ENCODE measurements at regions not wholly inside any gene's neighbourhood (a gene's known extent, or its start where the extent isn't known, plus 50 kb on each side); places are given as distances from the start of the nearest gene placed in this dataset.
"Not testable (repeated sequence)": the region's sequence is repeated elsewhere in the genome, so short reads cannot be mapped to it uniquely, and the experiment has no call there.

DNA sequence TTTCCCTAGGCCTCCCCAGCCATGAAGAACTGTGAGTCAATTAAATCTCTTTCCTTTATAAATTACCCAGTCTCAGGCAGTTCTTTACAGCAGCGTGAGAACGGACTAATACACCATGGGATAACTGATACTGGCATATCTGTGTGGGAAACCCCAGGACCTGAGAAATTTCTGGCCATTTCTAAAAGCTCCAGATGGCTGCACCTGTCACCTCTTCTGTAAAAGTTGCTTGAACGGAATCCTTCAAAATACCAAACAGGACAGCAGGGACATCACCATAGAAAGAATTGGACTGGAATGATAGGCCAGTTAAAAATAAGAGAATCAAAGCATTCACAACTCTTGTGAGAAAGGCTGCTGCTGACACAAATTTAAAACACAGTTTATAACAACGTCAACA, 134.0 kb upstream of the FOXD4L5 start:
- H3K4me3 ChIP-seq (ENCODE audit: low read length in 2 of 2); H3K9me3 ChIP-seq (ENCODE audit: control insufficient read depth in 2 of 2, low read length in 2 of 2); H3K27me3 ChIP-seq (ENCODE audit: control insufficient read depth in 1 of 2, insufficient read depth in 2 of 2, low read length in 2 of 2): not testable (repeated sequence)

DNA sequence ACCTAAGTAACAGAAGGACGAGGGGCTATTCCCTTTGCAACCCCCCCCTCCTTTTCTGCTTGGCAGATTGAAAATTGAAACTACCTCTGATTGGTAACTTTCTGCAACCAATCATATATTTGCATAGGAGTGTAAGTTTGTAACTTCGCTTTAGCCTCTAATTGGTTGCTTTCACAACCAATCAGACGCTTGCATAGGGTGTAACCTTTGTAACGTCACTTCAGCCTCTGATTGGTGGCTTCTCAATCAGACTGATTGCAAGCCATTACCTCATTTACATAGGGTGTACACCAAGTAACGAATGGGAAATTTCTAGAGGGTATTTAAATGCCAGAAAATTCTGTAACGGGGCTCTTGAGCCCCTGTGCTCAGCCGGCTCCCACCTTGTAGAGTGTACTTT, 131.9 kb upstream of the FOXD4L5 start:
- H3K9ac ChIP-seq (ENCODE audit: low read length in 2 of 2); H3K27me3 ChIP-seq (ENCODE audit: control insufficient read depth in 1 of 2, insufficient read depth in 2 of 2, low read length in 2 of 2); H3K9me3 ChIP-seq (ENCODE audit: control insufficient read depth in 2 of 2, low read length in 2 of 2); H3K4me3 ChIP-seq (ENCODE audit: low read length in 2 of 2); H3K36me3 ChIP-seq (ENCODE audit: control insufficient read depth in 2 of 2, insufficient read depth in 2 of 2, low read length in 2 of 2); H3K27ac ChIP-seq (ENCODE audit: low read length); H3K4me1 ChIP-seq (ENCODE audit: control insufficient read depth, insufficient read depth, low read length): not testable (repeated sequence)

More for the DNA sequence above, 134.0 kb upstream of the FOXD4L5 start:
- H3K36me3 ChIP-seq (ENCODE audit: control insufficient read depth in 2 of 2, insufficient read depth in 2 of 2, low read length in 2 of 2); H3K4me1 ChIP-seq (ENCODE audit: control insufficient read depth, insufficient read depth, low read length); H3K9ac ChIP-seq (ENCODE audit: low read length in 2 of 2); H3K27ac ChIP-seq (ENCODE audit: low read length): not testable (repeated sequence)

GRCh38 chr9:65414249-65414648, 129.2 kb upstream of the FOXD4L5 start:
- H3K27me3 ChIP-seq (ENCODE audit: control insufficient read depth in 1 of 2, insufficient read depth in 2 of 2, low read length in 2 of 2); H3K9ac ChIP-seq (ENCODE audit: low read length in 2 of 2): not testable (repeated sequence)

DNA sequence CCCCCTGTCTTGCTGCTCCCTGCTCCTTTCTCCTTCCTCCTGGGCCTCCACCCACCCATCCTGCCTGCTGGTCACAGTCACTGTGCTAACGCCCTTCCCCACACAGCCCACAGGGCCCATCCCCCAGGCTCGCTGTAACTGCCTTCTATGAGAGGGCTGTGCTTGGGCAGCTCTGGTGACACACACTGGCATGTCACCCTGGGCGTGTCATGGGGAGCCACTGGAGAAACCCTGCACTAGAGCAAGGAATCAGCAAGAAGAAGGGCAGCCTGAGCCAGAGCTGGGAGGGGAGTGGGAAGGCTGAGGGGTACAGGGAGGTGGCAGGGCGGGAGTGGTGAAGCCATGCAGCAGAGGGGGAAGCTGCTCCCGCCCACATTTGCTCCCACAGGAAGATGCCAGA, 128.4 kb upstream of the FOXD4L5 start:
- not testable (repeated sequence) for H3K27me3 ChIP-seq (ENCODE audit: control insufficient read depth in 1 of 2, insufficient read depth in 2 of 2, low read length in 2 of 2); H3K4me3 ChIP-seq (ENCODE audit: low read length in 2 of 2); H3K27ac ChIP-seq (ENCODE audit: low read length); H3K36me3 ChIP-seq (ENCODE audit: control insufficient read depth in 2 of 2, insufficient read depth in 2 of 2, low read length in 2 of 2); H3K9me3 ChIP-seq (ENCODE audit: control insufficient read depth in 2 of 2, low read length in 2 of 2); H3K4me1 ChIP-seq (ENCODE audit: control insufficient read depth, insufficient read depth, low read length); H3K9ac ChIP-seq (ENCODE audit: low read length in 2 of 2)

More at GRCh38 chr9:65414249-65414648, 129.2 kb upstream of the FOXD4L5 start:
- not testable (repeated sequence) for H3K4me1 ChIP-seq (ENCODE audit: control insufficient read depth, insufficient read depth, low read length); H3K4me3 ChIP-seq (ENCODE audit: low read length in 2 of 2); H3K36me3 ChIP-seq (ENCODE audit: control insufficient read depth in 2 of 2, insufficient read depth in 2 of 2, low read length in 2 of 2); H3K9me3 ChIP-seq (ENCODE audit: control insufficient read depth in 2 of 2, low read length in 2 of 2); H3K27ac ChIP-seq (ENCODE audit: low read length)

DNA sequence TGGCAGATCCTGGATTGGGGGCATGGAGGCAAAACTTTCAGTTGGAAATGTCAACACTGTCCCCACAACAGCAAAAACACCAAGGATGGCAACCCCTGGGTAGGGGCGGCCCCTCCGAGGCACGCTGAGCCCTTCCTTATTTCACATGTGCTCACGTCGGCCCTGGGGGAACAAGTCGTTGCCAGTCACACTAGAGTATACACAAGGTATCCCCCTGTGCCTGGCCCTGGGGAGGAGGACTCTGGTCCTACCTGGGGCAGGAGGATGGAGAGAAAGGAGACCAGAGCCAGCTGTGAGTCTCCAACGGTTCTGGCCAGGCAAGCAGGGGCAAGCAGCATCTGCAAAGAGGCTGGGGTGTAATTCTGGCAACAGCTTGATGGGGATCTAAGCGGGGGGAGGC, 126.9 kb upstream of the FOXD4L5 start:
- no peak overlapping the region for H3K4me3 ChIP-seq (ENCODE audit: low read length in 2 of 2)
- H3K36me3 ChIP-seq (ENCODE audit: control insufficient read depth in 2 of 2, insufficient read depth in 2 of 2, low read length in 2 of 2) = no peaks in the 10 kb centered on the region
- no peak overlapping the region for H3K9ac ChIP-seq (ENCODE audit: low read length in 2 of 2)
- no peaks in the 10 kb centered on the region for H3K4me1 ChIP-seq (ENCODE audit: control insufficient read depth, insufficient read depth, low read length)
- H3K27ac ChIP-seq (ENCODE audit: low read length) = no peak overlapping the region
- H3K9me3 ChIP-seq (ENCODE audit: control insufficient read depth in 2 of 2, low read length in 2 of 2) = no peaks in the 10 kb centered on the region
- no peaks in the 10 kb centered on the region for H3K27me3 ChIP-seq (ENCODE audit: control insufficient read depth in 1 of 2, insufficient read depth in 2 of 2, low read length in 2 of 2)

- Histone ChIP-seq H3K9me3 (ENCODE audit: control insufficient read depth in 2 of 2, low read length in 2 of 2) (no peaks in the 10 kb centered on the region), H3K27ac (ENCODE audit: low read length) (no peak overlapping the region)
Observed at GRCh38 chr9:65411336-65411735, 126.3 kb upstream of the FOXD4L5 start.

GRCh38 chr9:65410926-65411325, 125.9 kb upstream of the FOXD4L5 start:
- H3K4me1 ChIP-seq (ENCODE audit: control insufficient read depth, insufficient read depth, low read length) = no peaks in the 10 kb centered on the region
- no peak overlapping the region for H3K4me3 ChIP-seq (ENCODE audit: low read length in 2 of 2)
- H3K27me3 ChIP-seq (ENCODE audit: control insufficient read depth in 1 of 2, insufficient read depth in 2 of 2, low read length in 2 of 2) = no peaks in the 10 kb centered on the region
- no peak overlapping the region for H3K27ac ChIP-seq (ENCODE audit: low read length)
- no peak overlapping the region for H3K9ac ChIP-seq (ENCODE audit: low read length in 2 of 2)
- H3K9me3 ChIP-seq (ENCODE audit: control insufficient read depth in 2 of 2, low read length in 2 of 2) = no peaks in the 10 kb centered on the region
- H3K36me3 ChIP-seq (ENCODE audit: control insufficient read depth in 2 of 2, insufficient read depth in 2 of 2, low read length in 2 of 2) = no peaks in the 10 kb centered on the region

More at GRCh38 chr9:65411336-65411735, 126.3 kb upstream of the FOXD4L5 start:
- Histone ChIP-seq H3K9ac (ENCODE audit: low read length in 2 of 2) (no peak overlapping the region), H3K4me1 (ENCODE audit: control insufficient read depth, insufficient read depth, low read length) (no peaks in the 10 kb centered on the region), H3K27me3 (ENCODE audit: control insufficient read depth in 1 of 2, insufficient read depth in 2 of 2, low read length in 2 of 2) (no peaks in the 10 kb centered on the region), H3K4me3 (ENCODE audit: low read length in 2 of 2) (no peak overlapping the region), H3K36me3 (ENCODE audit: control insufficient read depth in 2 of 2, insufficient read depth in 2 of 2, low read length in 2 of 2) (no peaks in the 10 kb centered on the region)

DNA sequence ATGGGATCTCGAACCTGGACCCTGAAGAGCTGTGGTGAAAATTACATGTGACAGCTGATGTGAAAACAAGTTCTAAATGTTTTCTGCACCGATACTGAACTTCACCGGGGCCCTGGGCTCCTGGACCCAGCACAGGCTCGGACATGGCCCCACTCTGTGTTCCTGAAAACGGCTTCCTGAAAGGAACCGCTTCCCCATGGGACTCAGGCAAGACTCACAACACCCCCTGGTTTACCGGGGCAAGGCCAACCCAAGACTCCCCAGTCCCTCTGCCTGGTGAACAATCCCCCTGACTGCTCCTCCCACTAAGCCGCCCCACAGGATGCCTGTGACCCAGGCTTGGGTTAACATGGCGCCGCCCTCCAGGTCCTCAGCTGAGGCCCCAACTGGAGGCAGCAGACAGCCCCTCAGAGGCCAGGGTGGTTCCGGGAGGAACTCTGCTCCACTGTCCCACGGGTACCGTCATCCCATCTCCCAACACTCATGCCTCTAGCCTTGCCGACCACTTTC, 124.5 kb upstream of the FOXD4L5 start:
- no peak overlapping the region for H3K27ac ChIP-seq (ENCODE audit: low read length)
- no peaks in the 10 kb centered on the region for H3K4me1 ChIP-seq (ENCODE audit: control insufficient read depth, insufficient read depth, low read length)
- H3K4me3 ChIP-seq (ENCODE audit: low read length in 2 of 2) = no peak overlapping the region
- no peaks in the 10 kb centered on the region for H3K9me3 ChIP-seq (ENCODE audit: control insufficient read depth in 2 of 2, low read length in 2 of 2)
- no peaks in the 10 kb centered on the region for H3K36me3 ChIP-seq (ENCODE audit: control insufficient read depth in 2 of 2, insufficient read depth in 2 of 2, low read length in 2 of 2)
- no peak overlapping the region for H3K9ac ChIP-seq (ENCODE audit: low read length in 2 of 2)
- H3K27me3 ChIP-seq (ENCODE audit: control insufficient read depth in 1 of 2, insufficient read depth in 2 of 2, low read length in 2 of 2) = no peaks in the 10 kb centered on the region

- H3K27me3 ChIP-seq (ENCODE audit: control insufficient read depth in 1 of 2, insufficient read depth in 2 of 2, low read length in 2 of 2); H3K9ac ChIP-seq (ENCODE audit: low read length in 2 of 2); H3K4me1 ChIP-seq (ENCODE audit: control insufficient read depth, insufficient read depth, low read length); H3K27ac ChIP-seq (ENCODE audit: low read length); H3K36me3 ChIP-seq (ENCODE audit: control insufficient read depth in 2 of 2, insufficient read depth in 2 of 2, low read length in 2 of 2); H3K9me3 ChIP-seq (ENCODE audit: control insufficient read depth in 2 of 2, low read length in 2 of 2); H3K4me3 ChIP-seq (ENCODE audit: low read length in 2 of 2): not testable (repeated sequence)
Observed at GRCh38 chr9:65408806-65409205, 123.8 kb upstream of the FOXD4L5 start.

- not testable (repeated sequence) for H3K27ac ChIP-seq (ENCODE audit: low read length); H3K27me3 ChIP-seq (ENCODE audit: control insufficient read depth in 1 of 2, insufficient read depth in 2 of 2, low read length in 2 of 2); H3K36me3 ChIP-seq (ENCODE audit: control insufficient read depth in 2 of 2, insufficient read depth in 2 of 2, low read length in 2 of 2); H3K9ac ChIP-seq (ENCODE audit: low read length in 2 of 2); H3K4me3 ChIP-seq (ENCODE audit: low read length in 2 of 2); H3K4me1 ChIP-seq (ENCODE audit: control insufficient read depth, insufficient read depth, low read length); H3K9me3 ChIP-seq (ENCODE audit: control insufficient read depth in 2 of 2, low read length in 2 of 2)
Observed at GRCh38 chr9:65406625-65407024, 121.6 kb upstream of the FOXD4L5 start.

- not testable (repeated sequence) for H3K27ac ChIP-seq (ENCODE audit: low read length); H3K4me3 ChIP-seq (ENCODE audit: low read length in 2 of 2); H3K27me3 ChIP-seq (ENCODE audit: control insufficient read depth in 1 of 2, insufficient read depth in 2 of 2, low read length in 2 of 2); H3K36me3 ChIP-seq (ENCODE audit: control insufficient read depth in 2 of 2, insufficient read depth in 2 of 2, low read length in 2 of 2); H3K9ac ChIP-seq (ENCODE audit: low read length in 2 of 2); H3K9me3 ChIP-seq (ENCODE audit: control insufficient read depth in 2 of 2, low read length in 2 of 2); H3K4me1 ChIP-seq (ENCODE audit: control insufficient read depth, insufficient read depth, low read length)
Observed at GRCh38 chr9:65405766-65406165, 120.8 kb upstream of the FOXD4L5 start.

GRCh38 chr9:65405253-65405652, 120.2 kb upstream of the FOXD4L5 start:
- Histone ChIP-seq H3K4me3 (ENCODE audit: low read length in 2 of 2) (no peak overlapping the region), H3K27ac (ENCODE audit: low read length) (no peak overlapping the region), H3K27me3 (ENCODE audit: control insufficient read depth in 1 of 2, insufficient read depth in 2 of 2, low read length in 2 of 2) (no peaks in the 10 kb centered on the region), H3K9me3 (ENCODE audit: control insufficient read depth in 2 of 2, low read length in 2 of 2) (no peaks in the 10 kb centered on the region), H3K4me1 (ENCODE audit: control insufficient read depth, insufficient read depth, low read length) (no peaks in the 10 kb centered on the region), H3K9ac (ENCODE audit: low read length in 2 of 2) (no peak overlapping the region), H3K36me3 (ENCODE audit: control insufficient read depth in 2 of 2, insufficient read depth in 2 of 2, low read length in 2 of 2) (no peaks in the 10 kb centered on the region)
